NOMO-1 treated with dmso at 0.1 percent for 144 hours (cell line): ENCODE measurements at regions not wholly inside any gene's neighbourhood (a gene's known extent, or its start where the extent isn't known, plus 50 kb on each side); places are given as distances from the start of the nearest gene placed in this dataset.

Experiments
- DNase-seq: peaks from one replicate; lab custom pipeline; 2025; ENCODE audit not compliant: unreplicated experiment; lab: John Stamatoyannopoulos, UW

- no peak for DNase-seq
Measured at GRCh38 chr1:79614762-79615161, 608.2 kb upstream of the ADGRL4 start.

GRCh38 chr1:79614106-79614505, 607.6 kb upstream of the ADGRL4 start:
- no peak for DNase-seq

- no peak for DNase-seq
Measured at GRCh38 chr1:79613046-79613445, 606.5 kb upstream of the ADGRL4 start.

GRCh38 chr1:79604490-79605198, 598.1 kb upstream of the ADGRL4 start:
- DNase-seq = no peak

- no peak for DNase-seq
Measured at GRCh38 chr1:79603843-79604242, 597.3 kb upstream of the ADGRL4 start.

- no peak for DNase-seq
Measured at GRCh38 chr1:79599257-79599656, 592.7 kb upstream of the ADGRL4 start.

- no peak for DNase-seq
Measured at GRCh38 chr1:79595931-79596330, 589.4 kb upstream of the ADGRL4 start.

GRCh38 chr1:79594121-79594698, 587.7 kb upstream of the ADGRL4 start:
- no peak for DNase-seq

- DNase-seq = no peak
Measured at GRCh38 chr1:79592707-79593106, 586.2 kb upstream of the ADGRL4 start.

GRCh38 chr1:79588719-79589118, 582.2 kb upstream of the ADGRL4 start:
- DNase-seq = no peak

GRCh38 chr1:79587229-79587628, 580.7 kb upstream of the ADGRL4 start:
- DNase-seq = no peak

- no peak for DNase-seq
Measured at GRCh38 chr1:79585801-79586200, 579.3 kb upstream of the ADGRL4 start.

- DNase-seq = no peak
Measured at GRCh38 chr1:79575424-79575823, 568.9 kb upstream of the ADGRL4 start.

GRCh38 chr1:79568411-79568810, 561.9 kb upstream of the ADGRL4 start:
- DNase-seq = no peak

- no peak for DNase-seq
Measured at GRCh38 chr1:79561521-79561978, 555.0 kb upstream of the ADGRL4 start.

- no peak for DNase-seq
Measured at GRCh38 chr1:79556189-79556588, 549.7 kb upstream of the ADGRL4 start.

- no peak for DNase-seq
Measured at GRCh38 chr1:79554688-79555087, 548.2 kb upstream of the ADGRL4 start.

GRCh38 chr1:79551321-79551720, 544.8 kb upstream of the ADGRL4 start:
- no peak for DNase-seq

GRCh38 chr1:79550402-79550801, 543.9 kb upstream of the ADGRL4 start:
- no peak for DNase-seq

- DNase-seq = no peak
Measured at GRCh38 chr1:79549201-79549600, 542.7 kb upstream of the ADGRL4 start.

- DNase-seq = no peak
Measured at GRCh38 chr1:79547514-79547913, 541.0 kb upstream of the ADGRL4 start.

- no peak for DNase-seq
Measured at GRCh38 chr1:79543394-79543793, 536.9 kb upstream of the ADGRL4 start.

GRCh38 chr1:79539001-79539400, 532.5 kb upstream of the ADGRL4 start:
- DNase-seq = no peak
